ENCODE measurements at regions not wholly inside any gene's neighbourhood (a gene's known extent, or its start where the extent isn't known, plus 50 kb on each side); places are given as distances from the start of the nearest gene placed in this dataset.

DNA sequence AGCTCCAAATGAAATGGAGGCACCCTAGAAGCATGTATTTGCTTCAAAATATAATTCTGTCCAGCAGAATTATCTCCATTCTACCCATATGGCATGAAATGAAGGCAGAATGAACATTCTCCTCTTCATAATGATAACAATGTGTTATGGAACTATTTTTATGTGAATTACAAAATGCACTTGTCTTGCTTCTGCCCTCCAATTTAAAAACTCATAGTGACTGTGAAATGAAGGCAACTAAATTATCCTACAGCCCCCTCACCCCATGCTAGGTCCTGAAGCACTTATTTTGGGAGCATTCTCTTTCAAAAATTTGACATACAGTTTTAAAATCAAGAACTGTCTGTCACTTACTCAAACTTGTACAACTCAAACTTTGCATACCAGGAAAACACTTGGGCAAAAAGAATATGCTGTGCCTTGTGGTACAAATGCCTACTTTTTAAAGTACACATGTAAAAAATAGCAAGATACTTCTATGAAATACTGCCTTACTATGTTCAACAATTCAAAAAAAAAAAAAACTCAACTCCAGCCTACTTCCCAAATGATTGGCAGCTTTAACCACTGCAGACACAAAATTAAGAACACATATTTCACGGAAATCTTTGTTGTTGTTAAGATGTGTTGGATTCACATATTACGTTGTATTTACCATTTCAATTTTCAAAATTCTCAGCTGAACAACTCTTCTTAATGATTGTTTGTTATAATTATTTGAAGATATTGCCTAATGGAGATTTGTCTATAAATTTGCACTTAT lies 213.3 kb upstream of the NFIA start:
- TF ChIP-seq, protein P1, sequence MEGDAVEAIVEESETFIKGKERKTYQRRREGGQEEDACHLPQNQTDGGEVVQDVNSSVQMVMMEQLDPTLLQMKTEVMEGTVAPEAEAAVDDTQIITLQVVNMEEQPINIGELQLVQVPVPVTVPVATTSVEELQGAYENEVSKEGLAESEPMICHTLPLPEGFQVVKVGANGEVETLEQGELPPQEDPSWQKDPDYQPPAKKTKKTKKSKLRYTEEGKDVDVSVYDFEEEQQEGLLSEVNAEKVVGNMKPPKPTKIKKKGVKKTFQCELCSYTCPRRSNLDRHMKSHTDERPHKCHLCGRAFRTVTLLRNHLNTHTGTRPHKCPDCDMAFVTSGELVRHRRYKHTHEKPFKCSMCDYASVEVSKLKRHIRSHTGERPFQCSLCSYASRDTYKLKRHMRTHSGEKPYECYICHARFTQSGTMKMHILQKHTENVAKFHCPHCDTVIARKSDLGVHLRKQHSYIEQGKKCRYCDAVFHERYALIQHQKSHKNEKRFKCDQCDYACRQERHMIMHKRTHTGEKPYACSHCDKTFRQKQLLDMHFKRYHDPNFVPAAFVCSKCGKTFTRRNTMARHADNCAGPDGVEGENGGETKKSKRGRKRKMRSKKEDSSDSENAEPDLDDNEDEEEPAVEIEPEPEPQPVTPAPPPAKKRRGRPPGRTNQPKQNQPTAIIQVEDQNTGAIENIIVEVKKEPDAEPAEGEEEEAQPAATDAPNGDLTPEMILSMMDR (IDR thresholded peaks at IDR 0.05; ENCODE audit: insufficient read depth, low read length, poor library complexity, severe bottlenecking): no peak
- Histone ChIP-seq H3K36me3 (ENCODE audit: control insufficient read depth, insufficient read depth, low read length) (no peaks in the 10 kb centered on the region), H3K27me3 (ENCODE audit: control insufficient read depth, insufficient read depth, low read length) (peaks cover 3% of the 10 kb centered on the region), H3K4me3 (ENCODE audit: low read depth, low read length) (no peak overlapping the region)
- no peak for DNase-seq (ENCODE audit: low read depth)

DNA sequence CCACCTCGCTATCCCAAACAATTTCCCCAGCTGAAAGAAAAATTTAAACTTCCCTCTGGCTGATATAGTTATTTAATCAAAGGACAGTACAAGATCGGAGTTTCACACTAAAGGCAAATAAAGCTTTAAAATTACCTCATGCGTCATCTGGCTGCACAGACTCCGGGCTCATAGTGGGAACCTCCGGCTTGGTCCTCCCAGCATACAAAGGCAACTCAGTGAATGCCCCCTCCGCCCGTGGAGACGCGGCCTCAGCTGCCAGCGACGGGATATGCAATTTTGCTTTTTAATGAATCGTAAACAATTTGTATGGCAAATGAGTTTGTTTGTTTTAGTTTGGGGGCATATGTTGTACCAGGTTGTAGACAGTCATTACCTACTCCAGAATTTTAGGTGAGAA lies 214.6 kb upstream of the NFIA start:
- Histone ChIP-seq H3K4me3 (ENCODE audit: low read depth, low read length) (no peak overlapping the region), H3K36me3 (ENCODE audit: control insufficient read depth, insufficient read depth, low read length) (no peaks in the 10 kb centered on the region), H3K27me3 (ENCODE audit: control insufficient read depth, insufficient read depth, low read length) (peaks cover 3% of the 10 kb centered on the region)
- TF ChIP-seq, protein P1 (IDR thresholded peaks at IDR 0.05; ENCODE audit: insufficient read depth, low read length, poor library complexity, severe bottlenecking): no peak
- no peak for DNase-seq (ENCODE audit: low read depth)

DNA sequence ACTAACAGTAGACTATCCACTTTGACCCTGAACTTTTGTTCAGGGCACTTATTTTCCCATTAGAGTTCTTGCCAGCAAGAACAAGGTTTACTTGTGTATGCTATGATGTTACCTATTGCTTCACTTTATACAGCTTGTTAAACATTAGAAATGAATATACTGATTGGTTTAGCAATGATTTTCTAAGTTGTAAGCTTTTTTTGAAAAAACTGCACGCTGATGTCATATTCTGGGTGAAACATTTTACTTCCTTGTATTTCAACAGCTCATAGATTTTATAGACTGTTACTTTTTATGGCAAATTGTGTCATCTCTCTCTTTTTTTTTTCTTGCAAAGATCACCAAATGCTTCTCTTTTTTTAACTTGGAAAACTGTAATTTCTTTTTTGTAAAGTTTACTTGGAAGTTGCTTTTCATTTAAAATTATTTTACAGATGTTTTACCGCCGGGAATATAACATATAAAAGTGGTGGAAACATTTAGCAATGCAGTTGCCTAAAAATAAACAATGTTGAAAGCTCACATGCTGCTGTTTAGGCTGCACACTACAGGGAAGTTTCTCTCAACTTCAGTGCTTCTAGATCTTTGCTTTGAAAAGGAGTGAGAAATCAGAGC lies 215.3 kb upstream of the NFIA start:
- DNase-seq (ENCODE audit: low read depth): peak; percentile 45
- H3K27me3 ChIP-seq (ENCODE audit: control insufficient read depth, insufficient read depth, low read length): peaks cover 3% of the 10 kb centered on the region
- TF ChIP-seq, protein P1 (IDR thresholded peaks at IDR 0.05; ENCODE audit: insufficient read depth, low read length, poor library complexity, severe bottlenecking): no peak
- H3K4me3 ChIP-seq (ENCODE audit: low read depth, low read length): no peak overlapping the region
- H3K36me3 ChIP-seq (ENCODE audit: control insufficient read depth, insufficient read depth, low read length): no peaks in the 10 kb centered on the region

DNA sequence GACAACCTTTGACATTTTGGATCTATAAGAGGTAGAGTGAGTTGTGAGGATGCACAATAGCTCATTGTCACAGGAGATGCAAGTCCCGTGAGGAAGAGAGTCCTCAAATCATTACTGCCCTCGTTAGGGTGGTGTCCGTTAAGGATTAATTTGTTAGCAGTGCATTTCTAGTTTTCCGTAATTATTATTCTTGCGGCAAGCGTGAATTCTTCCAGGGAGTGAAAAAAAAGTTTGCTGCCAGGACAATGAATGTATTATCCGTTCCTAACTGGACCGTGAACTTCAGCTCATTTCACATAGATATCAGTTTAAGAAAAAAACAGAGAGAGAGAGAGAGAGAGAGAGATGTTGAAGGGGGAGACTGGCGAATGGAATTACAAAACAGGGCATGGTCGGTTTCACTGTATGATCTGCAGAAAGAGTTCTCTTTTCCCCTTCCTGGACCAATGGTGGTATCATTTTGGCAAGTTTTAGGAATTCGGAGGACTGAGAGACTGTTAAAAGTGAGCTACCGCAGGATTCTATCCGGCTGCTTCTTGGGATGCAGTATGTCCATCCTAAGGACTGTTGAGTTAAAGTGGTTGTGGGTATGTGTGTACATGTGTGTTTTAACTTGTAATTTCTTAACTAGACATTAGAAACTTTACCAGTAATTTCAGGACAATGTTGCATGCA lies 216.0 kb upstream of the NFIA start:
- H3K4me3 ChIP-seq (ENCODE audit: low read depth, low read length): no peak overlapping the region
- peaks cover 3% of the 10 kb centered on the region for H3K27me3 ChIP-seq (ENCODE audit: control insufficient read depth, insufficient read depth, low read length)
- TF ChIP-seq, protein P1 (IDR thresholded peaks at IDR 0.05; ENCODE audit: insufficient read depth, low read length, poor library complexity, severe bottlenecking): no peak
- DNase-seq (ENCODE audit: low read depth): no peak
- H3K36me3 ChIP-seq (ENCODE audit: control insufficient read depth, insufficient read depth, low read length): no peaks in the 10 kb centered on the region

DNA sequence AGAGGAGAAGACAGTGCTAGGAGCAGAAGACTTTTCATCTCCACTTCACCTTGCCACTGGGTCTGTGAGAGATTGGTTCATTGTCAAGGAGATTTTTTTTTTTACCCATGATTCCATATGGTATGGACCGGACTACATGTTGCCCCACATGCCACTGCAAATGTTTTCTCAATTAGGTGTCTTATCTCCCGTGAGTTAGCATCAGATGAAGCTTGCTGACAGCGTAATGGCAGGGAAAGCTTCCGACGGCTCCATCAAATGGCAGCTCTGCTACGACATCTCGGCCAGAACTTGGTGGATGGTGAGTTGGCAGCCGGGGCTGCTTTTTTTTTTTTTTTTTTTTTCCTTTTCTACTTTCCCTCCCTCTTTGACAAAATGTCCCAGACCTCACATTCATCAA lies 217.2 kb upstream of the NFIA start:
- TF ChIP-seq, protein P1 (IDR thresholded peaks at IDR 0.05; ENCODE audit: insufficient read depth, low read length, poor library complexity, severe bottlenecking): no peak
- DNase-seq (ENCODE audit: low read depth): no peak
- no peak overlapping the region for H3K4me3 ChIP-seq (ENCODE audit: low read depth, low read length)
- peaks cover 3% of the 10 kb centered on the region for H3K27me3 ChIP-seq (ENCODE audit: control insufficient read depth, insufficient read depth, low read length)
- no peaks in the 10 kb centered on the region for H3K36me3 ChIP-seq (ENCODE audit: control insufficient read depth, insufficient read depth, low read length)

Measured in kidney epithelial cell (primary cell).